ENCODE measurements at regions not wholly inside any gene's neighbourhood (a gene's known extent, or its start where the extent isn't known, plus 50 kb on each side); places are given as distances from the start of the nearest gene placed in this dataset.

DNA sequence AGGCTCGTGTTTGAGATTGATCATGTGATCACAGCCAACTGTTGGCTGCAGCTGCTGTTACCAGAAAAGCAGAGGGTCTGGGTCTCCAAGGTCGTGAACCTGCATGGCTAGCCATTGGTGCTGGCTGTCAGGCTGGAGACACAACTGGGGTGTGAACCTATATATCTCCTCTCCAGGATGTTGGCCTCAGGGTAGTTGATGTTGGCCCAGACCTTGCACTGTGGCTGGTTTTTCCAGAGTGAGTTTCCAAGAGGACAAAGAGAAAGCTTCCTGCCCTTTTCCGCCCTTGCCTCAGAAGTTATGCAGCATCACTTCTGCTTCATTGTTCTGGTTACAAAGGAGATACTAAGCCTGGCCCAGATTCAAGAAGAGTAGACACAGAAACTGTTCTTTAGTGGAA, 607.8 kb upstream of the HS3ST1 start (continued):
- TF ChIP-seq, protein P1, sequence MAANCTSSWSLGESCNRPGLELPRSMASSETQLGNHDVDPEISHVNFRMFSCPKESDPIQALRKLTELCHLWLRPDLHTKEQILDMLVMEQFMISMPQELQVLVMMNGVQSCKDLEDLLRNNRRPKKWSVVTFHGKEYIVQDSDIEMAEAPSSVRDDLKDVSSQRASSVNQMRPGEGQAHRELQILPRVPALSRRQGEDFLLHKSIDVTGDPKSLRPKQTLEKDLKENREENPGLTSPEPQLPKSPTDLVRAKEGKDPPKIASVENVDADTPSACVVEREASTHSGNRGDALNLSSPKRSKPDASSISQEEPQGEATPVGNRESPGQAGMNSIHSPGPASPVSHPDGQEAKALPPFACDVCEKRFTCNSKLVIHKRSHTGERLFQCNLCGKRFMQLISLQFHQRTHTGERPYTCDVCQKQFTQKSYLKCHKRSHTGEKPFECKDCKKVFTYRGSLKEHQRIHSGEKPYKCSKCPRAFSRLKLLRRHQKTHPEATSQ (CRISPR knock-in tag; IDR thresholded peaks at IDR 0.05; ENCODE audit: borderline replicate concordance): no peak
- no peak for TF ChIP-seq RBAK (CRISPR knock-in tag; IDR thresholded peaks at IDR 0.05)
- TF ChIP-seq RARG (CRISPR knock-in tag; IDR thresholded peaks at IDR 0.05; ENCODE audit: low read depth): no peak
- TF ChIP-seq, protein P2, sequence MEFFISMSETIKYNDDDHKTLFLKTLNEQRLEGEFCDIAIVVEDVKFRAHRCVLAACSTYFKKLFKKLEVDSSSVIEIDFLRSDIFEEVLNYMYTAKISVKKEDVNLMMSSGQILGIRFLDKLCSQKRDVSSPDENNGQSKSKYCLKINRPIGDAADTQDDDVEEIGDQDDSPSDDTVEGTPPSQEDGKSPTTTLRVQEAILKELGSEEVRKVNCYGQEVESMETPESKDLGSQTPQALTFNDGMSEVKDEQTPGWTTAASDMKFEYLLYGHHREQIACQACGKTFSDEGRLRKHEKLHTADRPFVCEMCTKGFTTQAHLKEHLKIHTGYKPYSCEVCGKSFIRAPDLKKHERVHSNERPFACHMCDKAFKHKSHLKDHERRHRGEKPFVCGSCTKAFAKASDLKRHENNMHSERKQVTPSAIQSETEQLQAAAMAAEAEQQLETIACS (CRISPR knock-in tag; IDR thresholded peaks at IDR 0.05): no peak
- TF ChIP-seq, protein P3, sequence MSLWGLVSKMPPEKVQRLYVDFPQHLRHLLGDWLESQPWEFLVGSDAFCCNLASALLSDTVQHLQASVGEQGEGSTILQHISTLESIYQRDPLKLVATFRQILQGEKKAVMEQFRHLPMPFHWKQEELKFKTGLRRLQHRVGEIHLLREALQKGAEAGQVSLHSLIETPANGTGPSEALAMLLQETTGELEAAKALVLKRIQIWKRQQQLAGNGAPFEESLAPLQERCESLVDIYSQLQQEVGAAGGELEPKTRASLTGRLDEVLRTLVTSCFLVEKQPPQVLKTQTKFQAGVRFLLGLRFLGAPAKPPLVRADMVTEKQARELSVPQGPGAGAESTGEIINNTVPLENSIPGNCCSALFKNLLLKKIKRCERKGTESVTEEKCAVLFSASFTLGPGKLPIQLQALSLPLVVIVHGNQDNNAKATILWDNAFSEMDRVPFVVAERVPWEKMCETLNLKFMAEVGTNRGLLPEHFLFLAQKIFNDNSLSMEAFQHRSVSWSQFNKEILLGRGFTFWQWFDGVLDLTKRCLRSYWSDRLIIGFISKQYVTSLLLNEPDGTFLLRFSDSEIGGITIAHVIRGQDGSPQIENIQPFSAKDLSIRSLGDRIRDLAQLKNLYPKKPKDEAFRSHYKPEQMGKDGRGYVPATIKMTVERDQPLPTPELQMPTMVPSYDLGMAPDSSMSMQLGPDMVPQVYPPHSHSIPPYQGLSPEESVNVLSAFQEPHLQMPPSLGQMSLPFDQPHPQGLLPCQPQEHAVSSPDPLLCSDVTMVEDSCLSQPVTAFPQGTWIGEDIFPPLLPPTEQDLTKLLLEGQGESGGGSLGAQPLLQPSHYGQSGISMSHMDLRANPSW (CRISPR knock-in tag; IDR thresholded peaks at IDR 0.05; ENCODE audit: borderline replicate concordance): no peak
- TF ChIP-seq SMAD9 (CRISPR knock-in tag; IDR thresholded peaks at IDR 0.05): no peak
- TF ChIP-seq, protein P4, sequence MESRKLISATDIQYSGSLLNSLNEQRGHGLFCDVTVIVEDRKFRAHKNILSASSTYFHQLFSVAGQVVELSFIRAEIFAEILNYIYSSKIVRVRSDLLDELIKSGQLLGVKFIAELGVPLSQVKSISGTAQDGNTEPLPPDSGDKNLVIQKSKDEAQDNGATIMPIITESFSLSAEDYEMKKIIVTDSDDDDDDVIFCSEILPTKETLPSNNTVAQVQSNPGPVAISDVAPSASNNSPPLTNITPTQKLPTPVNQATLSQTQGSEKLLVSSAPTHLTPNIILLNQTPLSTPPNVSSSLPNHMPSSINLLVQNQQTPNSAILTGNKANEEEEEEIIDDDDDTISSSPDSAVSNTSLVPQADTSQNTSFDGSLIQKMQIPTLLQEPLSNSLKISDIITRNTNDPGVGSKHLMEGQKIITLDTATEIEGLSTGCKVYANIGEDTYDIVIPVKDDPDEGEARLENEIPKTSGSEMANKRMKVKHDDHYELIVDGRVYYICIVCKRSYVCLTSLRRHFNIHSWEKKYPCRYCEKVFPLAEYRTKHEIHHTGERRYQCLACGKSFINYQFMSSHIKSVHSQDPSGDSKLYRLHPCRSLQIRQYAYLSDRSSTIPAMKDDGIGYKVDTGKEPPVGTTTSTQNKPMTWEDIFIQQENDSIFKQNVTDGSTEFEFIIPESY (CRISPR knock-in tag; IDR thresholded peaks at IDR 0.05): no peak
- TF ChIP-seq, protein P5, sequence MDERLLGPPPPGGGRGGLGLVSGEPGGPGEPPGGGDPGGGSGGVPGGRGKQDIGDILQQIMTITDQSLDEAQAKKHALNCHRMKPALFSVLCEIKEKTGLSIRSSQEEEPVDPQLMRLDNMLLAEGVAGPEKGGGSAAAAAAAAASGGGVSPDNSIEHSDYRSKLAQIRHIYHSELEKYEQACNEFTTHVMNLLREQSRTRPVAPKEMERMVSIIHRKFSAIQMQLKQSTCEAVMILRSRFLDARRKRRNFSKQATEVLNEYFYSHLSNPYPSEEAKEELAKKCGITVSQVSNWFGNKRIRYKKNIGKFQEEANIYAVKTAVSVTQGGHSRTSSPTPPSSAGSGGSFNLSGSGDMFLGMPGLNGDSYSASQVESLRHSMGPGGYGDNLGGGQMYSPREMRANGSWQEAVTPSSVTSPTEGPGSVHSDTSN (CRISPR knock-in tag; IDR thresholded peaks at IDR 0.05): no peak

All from HepG2 (cell line).